ENCODE measurements at regions not wholly inside any gene's neighbourhood (a gene's known extent, or its start where the extent isn't known, plus 50 kb on each side); places are given as distances from the start of the nearest gene placed in this dataset.
A peak's percentile ranks its signal among the peaks of the same experiment; 100 is the strongest.

GRCh38 chr6:169853196-169854082 is 102.0 kb downstream of the ERMARD start:
- Histone ChIP-seq H3K9me3 (peaks cover 0 to 15% of the 10 kb centered on the region in 2 donors), H3K4me1 (no peaks in the 10 kb centered on the region), H3K27ac (no peak overlapping the region), H3K36me3 (no peaks in the 10 kb centered on the region), H3K27me3 (no peaks in the 10 kb centered on the region), H3K4me3 (no peak overlapping the region)
- DNase-seq (ENCODE audit: low spot score) = peak; percentile 7
- no peak for TF ChIP-seq CTCF (IDR thresholded peaks at IDR 0.05)

- Histone ChIP-seq H3K9me3 (peaks cover 0 to 9% of the 10 kb centered on the region in 2 donors), H3K27me3 (no peaks in the 10 kb centered on the region), H3K27ac (peak overlapping the region; percentile 41 to 48), H3K4me1 (no peaks in the 10 kb centered on the region), H3K36me3 (no peaks in the 10 kb centered on the region), H3K4me3 (no peak overlapping the region)
- no peak for TF ChIP-seq CTCF (IDR thresholded peaks at IDR 0.05)
- DNase-seq (ENCODE audit: low spot score) = peak; percentile 46
Measured at GRCh38 chr6:169852504-169853195, 101.2 kb downstream of the ERMARD start.

GRCh38 chr6:169851641-169852503 is 100.5 kb downstream of the ERMARD start:
- H3K27ac ChIP-seq = peak overlapping the region; percentile 41 to 48
- H3K4me3 ChIP-seq = no peak overlapping the region
- H3K4me1 ChIP-seq = no peaks in the 10 kb centered on the region
- no peaks in the 10 kb centered on the region for H3K36me3 ChIP-seq
- H3K27me3 ChIP-seq = no peaks in the 10 kb centered on the region
- DNase-seq (ENCODE audit: low spot score) = peak; percentile 58
- no peak for TF ChIP-seq CTCF (IDR thresholded peaks at IDR 0.05)
- peaks cover 0 to 2% of the 10 kb centered on the region in 2 donors for H3K9me3 ChIP-seq

GRCh38 chr6:169850746-169851145 is 99.3 kb downstream of the ERMARD start:
- no peak overlapping the region for H3K4me3 ChIP-seq
- H3K27ac ChIP-seq = no peak overlapping the region
- H3K4me1 ChIP-seq = no peaks in the 10 kb centered on the region
- H3K36me3 ChIP-seq = no peaks in the 10 kb centered on the region
- no peaks in the 10 kb centered on the region for H3K27me3 ChIP-seq
- H3K9me3 ChIP-seq = no peaks in the 10 kb centered on the region
- no peak for TF ChIP-seq CTCF (IDR thresholded peaks at IDR 0.05)
- DNase-seq (ENCODE audit: low spot score) = no peak

GRCh38 chr6:169850154-169850553 is 98.7 kb downstream of the ERMARD start:
- no peak for DNase-seq (ENCODE audit: low spot score)
- no peak overlapping the region for H3K27ac ChIP-seq
- TF ChIP-seq CTCF (IDR thresholded peaks at IDR 0.05) = no peak
- no peaks in the 10 kb centered on the region for H3K4me1 ChIP-seq
- H3K4me3 ChIP-seq = no peak overlapping the region
- H3K36me3 ChIP-seq = no peaks in the 10 kb centered on the region
- H3K9me3 ChIP-seq = no peaks in the 10 kb centered on the region
- H3K27me3 ChIP-seq = no peaks in the 10 kb centered on the region
